Smooth muscle cell of the brain vasculature (primary cell): ENCODE measurements at regions not wholly inside any gene's neighbourhood (a gene's known extent, or its start where the extent isn't known, plus 50 kb on each side); places are given as distances from the start of the nearest gene placed in this dataset.
"Not testable (repeated sequence)": the region's sequence is repeated elsewhere in the genome, so short reads cannot be mapped to it uniquely, and the experiment has no call there.

Experiments
- DNase-seq: peaks from one replicate; pipeline ENCODE4 v3.0.0-alpha.2; 2012; ENCODE audit warnings: low read depth, low spot score

- no peak for DNase-seq
These were observed 617.6 kb downstream of the COL12A1 start for GRCh38 chr6:74588094-74588832.

GRCh38 chr6:74587386-74587785 is 618.5 kb downstream of the COL12A1 start:
- no peak for DNase-seq

- DNase-seq, result no peak
These were observed 620.1 kb downstream of the COL12A1 start for GRCh38 chr6:74585753-74586152.

- DNase-seq, result no peak
These were observed 624.2 kb downstream of the COL12A1 start for GRCh38 chr6:74581681-74582080.

- no peak for DNase-seq
These were observed 626.1 kb downstream of the COL12A1 start for GRCh38 chr6:74579794-74580193.

GRCh38 chr6:74579047-74579446 is 626.8 kb downstream of the COL12A1 start:
- DNase-seq, result no peak

- no peak for DNase-seq
These were observed 627.5 kb downstream of the COL12A1 start for GRCh38 chr6:74578339-74578738.

GRCh38 chr6:74577619-74578018 is 628.2 kb downstream of the COL12A1 start:
- no peak for DNase-seq

GRCh38 chr6:74574794-74575193 is 631.1 kb downstream of the COL12A1 start:
- no peak for DNase-seq

GRCh38 chr6:74573613-74574012 is 632.2 kb downstream of the COL12A1 start:
- no peak for DNase-seq

- no peak for DNase-seq
These were observed 635.8 kb downstream of the COL12A1 start for GRCh38 chr6:74570044-74570443.

- DNase-seq, result no peak
These were observed 637.0 kb downstream of the COL12A1 start for GRCh38 chr6:74568861-74569260.

GRCh38 chr6:74567923-74568290 is 637.9 kb downstream of the COL12A1 start:
- DNase-seq, result not testable (repeated sequence)

GRCh38 chr6:74567281-74567922 is 638.5 kb downstream of the COL12A1 start:
- DNase-seq, result no peak

GRCh38 chr6:74557236-74557635 is 648.6 kb downstream of the COL12A1 start:
- DNase-seq, result no peak

- DNase-seq, result no peak
These were observed 651.8 kb downstream of the COL12A1 start for GRCh38 chr6:74554041-74554440.

GRCh38 chr6:74551896-74552295 is 654.0 kb downstream of the COL12A1 start:
- no peak for DNase-seq

- DNase-seq, result no peak
These were observed 655.0 kb downstream of the COL12A1 start for GRCh38 chr6:74550821-74551220.

GRCh38 chr6:74549746-74550145 is 656.1 kb downstream of the COL12A1 start:
- no peak for DNase-seq

GRCh38 chr6:74534465-74535211 is 671.2 kb downstream of the COL12A1 start:
- peak; percentile 26 for DNase-seq

- DNase-seq, result no peak
These were observed 686.7 kb downstream of the COL12A1 start for GRCh38 chr6:74519163-74519562.

- DNase-seq, result no peak
These were observed 687.8 kb downstream of the COL12A1 start for GRCh38 chr6:74518035-74518434.

- DNase-seq, result no peak
These were observed 695.0 kb downstream of the COL12A1 start for GRCh38 chr6:74510878-74511277.
